T-helper 2 cell (primary cell): ENCODE measurements at regions not wholly inside any gene's neighbourhood (a gene's known extent, or its start where the extent isn't known, plus 50 kb on each side); places are given as distances from the start of the nearest gene placed in this dataset.
"Not testable (repeated sequence)": the region's sequence is repeated elsewhere in the genome, so short reads cannot be mapped to it uniquely, and the experiment has no call there.

ENCODE experiments used
- DNase-seq, 5 experiments: peaks; one replicate each; pipeline versions ENCODE4 v3.0.0 to v3.0.0-alpha.2; 2012 to 2022

DNA sequence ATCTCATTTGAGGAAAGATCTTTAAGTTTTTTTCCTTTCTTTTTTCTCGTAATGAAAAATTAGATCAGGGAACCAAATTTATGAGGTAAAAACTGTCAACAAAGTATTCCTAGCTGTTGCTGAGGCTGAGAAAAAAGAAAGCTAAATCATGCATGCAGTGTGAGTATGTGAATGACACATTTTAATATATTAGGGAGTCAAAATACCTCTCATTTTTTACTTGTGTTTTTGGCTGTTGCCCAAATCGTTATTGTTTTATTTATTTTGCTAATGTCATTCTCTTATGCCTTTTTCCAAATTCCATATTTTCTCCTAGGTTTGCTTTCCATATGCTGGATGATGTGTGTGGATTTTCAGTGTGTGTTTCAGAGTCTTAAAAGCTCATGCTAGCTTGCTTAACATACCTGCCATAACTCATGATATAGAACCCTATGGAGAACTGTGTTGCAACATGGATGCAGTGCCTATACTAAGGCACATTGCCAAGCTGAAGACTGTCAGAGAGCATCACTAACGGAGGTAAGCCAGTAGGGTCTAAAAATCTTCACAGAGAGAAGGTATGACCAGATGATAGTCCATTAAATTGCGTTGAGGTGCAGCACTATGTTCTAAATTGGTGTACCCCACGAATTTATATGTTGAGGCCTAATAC is 629.5 kb upstream of the KCNMB2 start:
- no peak for DNase-seq

DNA sequence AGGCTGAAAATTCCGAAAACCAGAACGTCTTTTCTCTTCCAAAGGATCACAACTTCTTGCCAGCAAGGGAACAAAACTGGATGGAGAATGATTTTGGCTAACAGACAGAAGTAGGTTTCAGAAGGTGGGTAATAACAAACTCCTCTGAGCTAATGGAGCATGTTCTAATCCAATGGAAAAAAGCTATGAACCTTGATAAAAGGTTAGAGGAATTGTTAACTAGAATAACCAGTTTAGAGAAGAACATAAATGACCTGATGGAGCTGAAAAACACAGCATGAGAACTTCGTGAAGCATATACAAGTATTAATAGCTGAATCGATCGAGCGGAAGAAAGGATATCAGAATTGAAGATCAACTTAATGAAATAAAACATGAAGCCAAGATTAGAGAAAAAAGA is 626.7 kb upstream of the KCNMB2 start:
- not testable (repeated sequence) for DNase-seq

DNA sequence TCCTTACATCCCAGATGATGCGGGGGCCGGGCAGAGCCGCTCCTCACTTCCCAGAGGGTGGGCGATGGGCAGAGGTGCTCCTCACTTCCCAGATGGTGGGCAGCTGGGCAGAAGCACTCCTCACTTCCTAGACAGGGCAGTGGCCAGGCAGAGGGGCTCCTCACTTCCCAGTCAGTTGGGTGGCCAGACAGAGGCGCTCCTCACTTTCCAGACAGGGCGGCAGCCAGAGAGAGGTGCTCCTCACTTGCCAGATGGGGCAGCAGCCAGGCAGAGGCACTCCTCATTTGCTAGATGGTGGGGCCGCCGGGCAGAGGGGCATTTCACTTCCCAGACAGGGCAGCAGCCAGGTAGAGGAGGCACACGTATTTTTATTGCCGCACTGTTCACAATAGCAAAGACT is 622.0 kb upstream of the KCNMB2 start:
- DNase-seq: no peak

DNA sequence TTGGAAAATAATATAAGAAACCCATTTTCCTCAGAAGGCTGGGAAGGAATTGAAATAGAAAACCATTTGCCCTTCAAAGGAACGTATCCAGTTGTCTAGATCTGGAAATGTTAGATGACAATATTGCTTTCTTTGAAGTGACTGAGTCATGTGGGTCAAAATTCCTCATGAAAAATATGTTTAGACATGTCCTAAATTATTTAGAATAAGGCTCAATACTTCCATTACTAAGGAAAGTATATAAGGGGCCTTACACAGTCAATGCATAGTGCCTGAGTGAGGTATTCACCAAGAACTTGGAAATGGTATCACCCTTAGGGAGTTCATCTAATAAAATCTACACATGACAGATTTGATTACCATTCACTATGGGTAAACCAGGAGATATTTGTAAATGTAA is 619.8 kb upstream of the KCNMB2 start:
- no peak for DNase-seq

DNA sequence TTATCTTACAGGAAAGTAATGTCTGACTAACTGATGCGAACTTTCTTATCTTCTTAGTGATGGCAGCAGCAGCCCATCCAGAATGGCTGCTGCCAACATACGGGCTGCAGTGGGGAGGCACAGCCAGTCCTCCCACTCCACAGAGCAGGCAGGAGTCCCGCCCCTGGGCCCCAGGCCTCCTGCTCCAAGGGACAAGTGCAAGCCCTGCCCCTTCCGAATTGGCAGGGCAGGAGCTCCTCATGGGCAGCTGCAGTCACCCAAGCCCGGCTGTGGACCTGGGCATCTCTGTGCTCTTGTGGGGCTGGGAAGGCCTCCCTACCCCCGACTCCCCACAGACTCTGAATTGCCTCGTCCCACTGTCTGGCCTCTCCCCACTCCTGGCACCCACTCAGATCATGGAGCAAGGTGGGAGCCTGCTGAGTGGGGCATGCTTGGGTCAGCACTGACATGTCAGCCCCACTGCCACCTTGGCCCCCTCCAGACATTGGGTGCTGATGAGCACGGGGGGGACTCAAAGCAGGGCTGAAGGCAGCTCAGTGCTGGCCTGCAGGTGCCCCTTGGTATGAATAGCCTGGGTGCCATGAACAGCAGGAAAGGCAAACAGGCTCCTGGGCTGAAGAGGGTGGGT is 618.9 kb upstream of the KCNMB2 start:
- DNase-seq: no peak

DNA sequence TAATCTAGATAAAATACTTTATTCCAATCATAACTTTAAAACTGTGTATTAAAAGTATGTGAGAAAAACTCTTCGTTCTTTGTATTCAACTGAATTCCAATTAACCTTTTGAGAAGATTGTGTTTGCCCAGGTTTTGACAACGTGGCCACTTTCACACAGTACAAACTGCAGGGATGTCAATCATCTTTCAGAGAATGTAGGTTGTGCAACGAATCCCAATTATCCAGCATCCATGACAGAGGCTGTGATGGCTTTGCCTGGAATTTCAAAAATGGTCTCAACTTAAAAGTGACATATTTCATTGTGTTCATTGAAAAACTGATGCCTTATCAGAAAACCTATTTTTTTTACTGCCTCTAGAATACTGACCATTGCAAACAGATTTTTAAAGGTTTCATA is 615.1 kb upstream of the KCNMB2 start:
- DNase-seq: no peak

DNA sequence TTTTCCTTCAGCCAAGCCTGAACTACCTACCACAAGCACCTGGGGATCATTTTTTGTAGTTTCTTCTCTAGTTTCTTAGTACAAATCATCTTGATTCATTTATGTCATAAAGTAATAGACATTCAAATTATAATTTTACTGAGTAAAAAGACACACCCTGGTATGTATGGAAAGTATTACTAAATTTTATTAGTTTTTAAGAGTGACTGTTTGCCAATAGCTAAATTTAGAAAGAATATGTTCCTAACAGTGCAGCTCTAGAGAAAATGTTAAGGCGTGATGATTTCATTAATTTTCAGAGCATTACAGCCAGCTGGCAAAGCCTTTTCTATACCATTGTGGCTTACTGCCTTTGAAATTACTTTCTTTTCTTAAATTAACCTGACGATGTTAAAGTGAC is 612.0 kb upstream of the KCNMB2 start:
- DNase-seq: no peak

DNA sequence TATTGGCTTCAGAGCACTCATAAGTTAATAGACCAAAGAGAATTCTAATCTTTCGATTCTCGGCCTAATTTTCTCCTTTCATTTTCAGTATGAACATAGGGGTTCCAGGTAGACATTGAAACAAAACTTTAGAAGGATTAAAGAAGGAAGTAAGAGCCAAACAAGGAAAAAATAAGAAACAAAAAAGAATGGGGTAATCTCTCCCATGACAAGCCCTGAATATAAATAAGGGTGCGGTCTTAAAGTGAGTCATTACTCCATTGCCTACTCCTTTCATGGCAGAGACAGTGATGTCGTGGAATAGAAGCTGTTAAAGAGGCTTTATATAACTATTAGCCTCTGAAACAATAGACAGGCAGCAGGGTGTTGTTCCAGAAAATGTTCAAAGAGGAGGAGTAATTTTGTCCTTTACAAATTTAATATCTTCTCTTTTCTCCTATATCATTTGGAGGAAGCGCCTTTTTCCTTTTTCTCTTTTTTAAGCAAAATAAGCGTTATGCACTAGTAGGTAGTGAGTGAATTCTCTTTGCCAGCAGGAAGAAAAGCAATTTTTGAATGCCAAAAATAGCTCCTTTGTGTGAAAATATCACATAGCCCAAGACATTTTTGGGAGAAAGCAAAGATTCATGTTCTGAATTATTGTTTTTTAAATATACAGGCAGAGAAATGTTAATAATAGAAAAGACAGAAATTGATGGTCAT is 607.9 kb upstream of the KCNMB2 start:
- no peak for DNase-seq

DNA sequence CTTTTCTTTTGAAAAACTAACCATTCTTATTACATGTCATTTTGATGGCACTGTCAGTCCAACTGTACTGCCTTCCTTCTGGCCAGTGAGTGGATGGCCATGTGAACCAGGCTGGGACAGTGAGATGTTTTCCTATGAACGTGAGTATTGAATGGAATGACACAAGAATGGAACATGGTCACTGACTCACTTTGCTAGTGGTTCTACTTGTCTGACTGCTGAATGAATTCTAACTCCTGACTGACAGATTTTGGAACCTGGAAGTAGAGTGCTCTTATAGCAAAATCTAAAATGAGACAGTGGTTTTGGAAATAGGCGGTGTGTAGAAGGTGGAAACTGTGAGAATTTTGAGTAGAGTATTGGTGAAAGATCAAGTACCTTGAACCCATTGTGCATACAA is 606.9 kb upstream of the KCNMB2 start:
- no peak for DNase-seq

DNA sequence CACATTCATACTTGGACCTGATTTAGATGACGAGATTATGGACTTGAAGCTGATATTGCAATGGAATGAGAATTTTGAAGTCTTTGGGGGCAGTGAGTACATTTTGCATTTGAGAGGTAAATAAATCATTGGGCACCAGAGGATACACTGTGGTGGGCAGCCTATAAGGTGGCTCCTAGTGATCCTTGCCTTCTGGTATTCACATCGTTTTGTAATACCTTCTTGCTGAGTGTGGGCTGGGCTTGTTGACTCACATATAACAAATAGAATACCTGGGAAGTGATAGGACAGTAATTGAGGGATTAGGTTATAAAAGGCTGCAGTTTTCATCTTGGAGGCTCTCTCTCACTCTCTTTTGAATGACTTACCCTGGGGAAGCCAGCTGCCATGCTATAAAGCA is 605.5 kb upstream of the KCNMB2 start:
- DNase-seq: no peak

DNA sequence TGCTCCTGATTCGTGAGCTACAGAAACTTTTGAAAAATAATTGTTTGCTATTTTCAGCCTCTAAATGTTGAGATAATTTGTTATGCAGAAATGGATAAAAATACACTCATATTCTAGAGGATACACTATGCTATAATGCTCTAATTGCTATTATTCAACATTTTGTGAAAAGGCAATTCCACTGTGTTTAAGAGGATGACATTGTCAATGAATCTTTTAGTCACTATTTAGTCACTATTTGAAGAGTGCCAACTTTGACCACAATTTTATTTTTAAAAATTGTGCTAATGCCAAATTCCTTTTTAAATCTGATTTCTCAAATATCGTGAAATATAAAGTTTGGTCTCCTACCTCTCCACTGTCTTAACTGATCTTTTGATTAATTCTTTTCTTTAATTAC is 604.9 kb upstream of the KCNMB2 start:
- no peak for DNase-seq

DNA sequence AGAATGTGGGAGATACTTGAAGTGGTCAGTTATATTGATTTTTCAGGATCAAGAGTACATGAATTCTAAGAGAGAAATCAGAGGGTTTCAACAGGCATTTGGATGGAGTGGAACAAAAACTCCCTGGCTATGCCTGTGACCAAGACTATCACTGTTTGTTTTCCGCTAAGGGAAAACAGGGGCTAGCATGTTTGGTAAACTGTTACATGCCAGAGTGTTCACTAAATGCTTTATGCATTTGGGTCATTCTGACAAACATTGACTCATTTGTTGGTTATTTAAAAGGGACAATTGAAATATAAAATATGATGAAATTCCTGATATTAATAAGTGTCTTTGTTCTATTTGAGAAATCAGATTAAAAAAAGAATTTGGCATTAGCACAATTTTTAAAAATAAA is 603.9 kb upstream of the KCNMB2 start:
- no peak for DNase-seq

DNA sequence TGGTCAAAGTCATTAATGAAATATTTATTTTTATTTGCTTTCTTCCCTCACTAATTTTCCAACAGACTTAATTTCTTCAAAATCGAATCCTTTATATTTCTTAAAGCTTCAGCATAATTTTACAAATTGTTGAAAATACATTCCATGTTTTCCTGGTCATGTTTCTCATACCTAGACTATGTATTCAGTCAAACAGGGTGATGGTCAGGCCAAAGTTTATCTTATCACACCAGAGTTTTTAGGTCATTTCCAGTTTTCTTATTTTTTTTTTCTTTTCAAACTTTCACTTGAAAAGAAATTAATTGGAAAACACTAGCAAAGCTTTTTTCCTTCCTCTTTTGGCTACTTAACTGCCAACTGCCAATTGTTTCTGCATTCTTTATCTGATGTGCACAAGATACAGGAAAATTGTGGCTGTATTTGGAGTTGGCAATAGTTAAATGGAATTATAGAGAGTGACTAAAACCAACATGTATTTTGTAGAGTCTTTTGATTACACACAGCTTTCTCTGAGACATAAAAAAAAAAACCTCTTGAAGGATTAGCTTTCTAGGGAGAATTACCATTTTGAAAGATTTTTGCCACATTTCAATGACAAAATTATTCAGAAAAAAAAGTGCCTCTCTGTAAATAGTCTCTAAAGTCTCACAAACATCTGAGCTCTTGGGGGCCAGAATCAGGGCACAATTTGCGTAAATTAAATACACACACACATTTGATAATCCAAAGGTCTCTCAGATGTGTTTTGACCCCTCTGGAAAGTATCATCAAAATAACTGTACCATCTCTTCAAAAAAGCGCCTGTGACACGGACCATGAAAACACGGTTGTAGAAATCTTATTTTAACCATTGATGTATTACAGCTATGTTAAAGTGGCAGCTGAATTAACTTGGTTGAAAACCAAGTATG is 603.2 kb upstream of the KCNMB2 start:
- no peak for DNase-seq

DNA sequence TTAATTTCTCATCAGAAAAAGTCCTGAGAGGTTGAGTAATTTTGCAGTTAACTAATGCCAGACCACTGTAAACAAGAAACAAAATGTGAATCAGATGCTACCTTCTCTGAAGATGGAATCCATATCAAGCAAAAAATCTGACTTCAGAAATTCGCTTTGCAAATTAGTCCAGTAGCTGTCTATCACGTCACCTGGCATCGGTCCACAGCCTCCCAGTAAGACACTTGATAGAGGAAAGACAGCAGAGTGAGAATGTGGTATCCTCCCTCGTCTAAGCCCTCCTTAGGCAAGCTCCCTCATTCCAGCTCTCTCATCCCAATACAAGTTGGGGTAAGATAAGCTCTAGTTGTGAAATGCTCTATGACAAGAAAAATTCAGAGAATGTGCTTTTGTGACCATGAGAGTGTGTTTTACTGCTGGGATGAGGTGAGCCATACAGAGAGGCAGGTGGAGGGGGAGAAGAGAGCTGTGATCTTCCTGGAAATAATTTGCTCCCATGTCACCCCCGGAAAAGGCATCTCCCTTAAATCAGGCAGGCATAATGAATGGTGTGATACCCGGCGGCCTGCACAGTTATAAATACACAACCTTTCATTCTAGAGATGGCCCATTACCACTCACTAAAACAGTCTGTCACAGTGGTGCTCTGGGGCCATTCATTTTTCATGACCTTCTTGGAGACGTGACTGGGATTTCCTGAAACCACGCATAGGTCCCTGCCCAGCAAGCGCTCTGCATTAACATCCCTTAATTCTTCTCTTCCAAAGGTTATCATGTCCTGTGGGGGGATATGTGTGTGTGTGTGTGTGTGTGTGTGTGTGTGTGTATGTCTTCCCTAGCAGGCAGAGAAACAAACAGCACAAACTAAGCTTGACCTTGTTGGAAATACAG is 602.0 kb upstream of the KCNMB2 start:
- DNase-seq: no peak

DNA sequence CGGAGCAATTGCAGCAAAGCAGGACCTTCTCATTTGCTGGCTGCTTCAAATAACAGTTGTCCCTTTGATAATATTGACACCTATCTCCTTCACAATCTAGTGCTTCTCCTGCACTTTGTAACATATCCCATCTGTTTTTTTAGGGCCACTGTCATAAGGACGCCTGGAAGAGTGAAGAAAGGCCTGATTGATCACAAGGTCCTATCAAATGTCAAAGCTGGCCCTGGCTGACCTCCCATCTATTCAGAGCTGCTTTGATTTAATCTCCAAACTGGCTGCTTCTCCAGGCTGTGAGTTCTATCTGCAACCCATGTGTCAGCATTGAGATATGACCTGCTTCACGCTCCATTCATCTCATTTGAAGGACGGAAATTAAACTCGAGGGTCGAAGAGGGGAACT is 601.2 kb upstream of the KCNMB2 start:
- DNase-seq: no peak

DNA sequence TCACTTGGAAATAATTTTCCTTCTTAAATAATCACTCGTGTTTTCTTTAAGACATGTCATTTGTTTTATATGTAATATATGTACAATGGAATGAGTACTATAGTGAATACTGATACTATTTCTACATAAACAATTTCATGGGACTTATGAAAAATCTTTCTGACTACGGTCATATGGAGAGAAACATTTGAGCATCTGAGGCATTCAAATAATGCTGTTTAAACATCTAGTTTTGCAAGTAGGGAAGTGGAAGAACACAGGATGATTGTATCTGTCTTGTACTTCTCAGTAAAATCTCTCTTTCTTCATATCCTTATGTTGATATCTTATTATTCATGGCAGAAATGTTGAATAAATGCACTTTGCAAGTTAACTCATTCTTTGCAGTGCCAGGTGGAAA is 599.5 kb upstream of the KCNMB2 start:
- DNase-seq: no peak

DNA sequence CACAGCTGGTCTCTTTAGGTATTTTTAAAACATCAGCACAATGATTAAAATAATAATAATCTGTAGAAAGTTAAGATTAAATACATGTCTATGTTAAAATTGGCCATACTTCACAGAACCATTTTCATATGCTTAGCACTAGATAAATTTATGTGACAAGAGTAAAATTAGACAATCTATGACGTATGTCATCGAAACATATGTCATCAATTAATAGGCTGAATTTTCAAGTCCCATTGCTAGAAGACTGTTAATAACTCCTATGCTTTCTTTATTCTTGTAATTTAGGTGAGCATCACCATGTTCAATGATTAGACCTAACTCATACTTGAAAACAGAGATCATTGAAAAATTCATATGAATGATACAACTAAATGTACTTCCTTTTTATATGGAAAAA is 593.3 kb upstream of the KCNMB2 start:
- no peak for DNase-seq

DNA sequence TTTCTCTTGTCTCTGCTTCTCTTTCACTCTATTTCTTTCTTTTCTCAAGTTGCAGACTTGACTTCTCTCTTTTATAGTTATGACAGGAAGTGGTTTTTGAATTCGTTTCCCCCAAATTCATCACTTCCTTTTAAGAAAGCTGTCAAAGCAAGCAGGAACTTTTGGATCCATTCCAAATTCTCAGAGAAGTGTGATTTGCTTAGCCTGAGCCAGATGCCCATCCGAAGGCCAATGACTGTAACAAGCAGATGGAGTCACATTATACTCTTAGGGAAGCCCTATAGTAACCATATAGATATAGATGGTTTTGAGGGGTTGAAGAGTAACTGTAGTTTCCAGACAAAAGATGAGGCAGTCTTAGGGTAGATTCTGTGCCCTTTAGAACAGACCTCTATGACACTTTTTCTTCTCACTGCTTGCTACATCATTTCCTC is 592.0 kb upstream of the KCNMB2 start:
- peak in 2 of 5 experiments; percentile 13 to 45 for DNase-seq

DNA sequence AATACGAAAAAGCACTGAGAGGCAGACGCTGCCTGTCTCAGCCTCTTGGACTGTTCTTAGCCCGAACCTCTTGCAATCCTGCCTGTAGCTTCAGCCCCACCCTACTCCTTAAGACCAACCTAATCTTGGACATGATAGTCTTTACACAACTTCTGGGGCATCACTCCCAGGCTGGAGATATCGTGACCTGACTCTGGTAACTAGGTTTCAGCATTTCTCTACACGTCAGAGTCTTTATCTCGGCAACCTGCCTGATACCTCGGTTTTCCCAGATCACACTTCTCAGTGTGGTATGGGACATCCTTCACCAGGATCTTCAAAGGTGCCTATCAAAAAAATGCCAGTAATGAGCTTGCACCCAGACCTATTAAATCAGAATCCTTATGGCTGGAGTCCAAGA is 590.2 kb upstream of the KCNMB2 start:
- no peak for DNase-seq

DNA sequence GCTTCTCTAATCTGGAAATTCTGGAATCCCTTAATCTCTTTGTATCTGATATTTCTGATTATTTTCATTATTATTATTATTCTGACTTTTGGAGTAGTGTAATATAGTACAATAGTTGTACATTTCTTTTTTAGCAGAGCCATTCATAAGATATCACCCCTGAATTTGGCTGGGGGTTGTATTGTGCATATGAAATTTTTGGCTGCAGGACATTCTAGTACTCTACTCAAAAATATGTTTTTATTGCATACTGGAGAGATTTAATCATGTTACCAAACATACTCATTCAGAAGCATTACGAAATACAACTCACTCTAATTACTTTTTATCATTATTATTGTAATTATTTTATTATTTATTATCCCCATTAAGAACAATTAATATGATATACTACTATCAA is 589.7 kb upstream of the KCNMB2 start:
- DNase-seq: no peak

DNA sequence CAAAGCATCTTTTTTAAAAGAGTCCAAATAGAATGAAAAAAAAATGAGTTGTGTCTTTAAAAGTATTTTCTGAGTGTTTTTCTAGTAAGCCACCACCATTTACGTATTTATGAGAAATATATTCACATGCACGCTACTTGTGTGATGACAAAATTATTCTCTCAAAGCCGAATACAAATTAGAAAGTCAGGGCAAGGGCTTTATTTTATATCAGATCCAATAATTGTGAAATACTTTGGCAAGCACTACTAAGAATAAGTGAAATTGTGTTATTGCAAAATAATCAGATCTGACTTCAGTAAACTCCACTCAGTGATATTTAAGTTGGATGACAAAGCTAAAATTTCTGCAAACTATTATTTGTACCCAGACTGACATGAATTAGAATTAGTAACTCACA is 589.3 kb upstream of the KCNMB2 start:
- no peak for DNase-seq

DNA sequence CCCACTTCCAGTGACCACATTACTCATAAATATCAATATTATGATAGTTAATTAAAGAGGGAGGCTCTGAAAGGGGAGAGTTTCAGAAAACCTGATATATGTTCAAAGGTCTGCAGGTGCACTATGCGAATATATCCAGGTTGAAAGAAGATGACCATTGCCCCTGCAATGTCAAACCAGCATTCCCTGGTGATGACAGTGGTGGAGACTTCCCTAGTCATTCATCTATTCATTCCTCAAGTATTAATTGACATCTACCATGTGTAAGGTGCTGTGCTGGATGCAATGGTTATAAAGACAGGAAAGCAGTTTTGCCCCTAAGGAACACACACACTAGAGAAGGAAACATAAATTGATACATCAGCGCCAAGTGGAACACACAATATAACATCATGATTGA is 588.3 kb upstream of the KCNMB2 start:
- DNase-seq: no peak
